ENCODE measurements at regions not wholly inside any gene's neighbourhood (a gene's known extent, or its start where the extent isn't known, plus 50 kb on each side); places are given as distances from the start of the nearest gene placed in this dataset.

DNA sequence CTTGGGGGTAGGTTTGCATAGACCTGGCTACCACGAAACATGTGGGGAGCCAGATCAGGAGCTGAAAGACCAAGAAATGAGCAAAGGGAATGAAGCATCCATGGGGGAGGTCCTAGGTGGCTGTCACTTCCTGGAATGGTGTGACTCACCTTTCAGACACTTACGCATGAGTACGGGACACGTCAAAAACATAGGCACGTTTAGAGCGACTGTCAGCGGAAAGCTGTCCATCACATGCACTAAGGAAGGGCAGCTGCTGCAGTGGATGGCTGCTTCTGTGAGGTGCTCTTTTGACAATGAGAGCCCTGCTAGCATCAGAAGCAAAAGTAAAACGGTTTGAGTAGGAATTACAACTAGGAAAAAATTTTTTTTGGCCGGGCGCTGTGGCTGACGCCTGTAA, 244.6 kb upstream of the CCDC54 start:
- TF ChIP-seq, protein P1, sequence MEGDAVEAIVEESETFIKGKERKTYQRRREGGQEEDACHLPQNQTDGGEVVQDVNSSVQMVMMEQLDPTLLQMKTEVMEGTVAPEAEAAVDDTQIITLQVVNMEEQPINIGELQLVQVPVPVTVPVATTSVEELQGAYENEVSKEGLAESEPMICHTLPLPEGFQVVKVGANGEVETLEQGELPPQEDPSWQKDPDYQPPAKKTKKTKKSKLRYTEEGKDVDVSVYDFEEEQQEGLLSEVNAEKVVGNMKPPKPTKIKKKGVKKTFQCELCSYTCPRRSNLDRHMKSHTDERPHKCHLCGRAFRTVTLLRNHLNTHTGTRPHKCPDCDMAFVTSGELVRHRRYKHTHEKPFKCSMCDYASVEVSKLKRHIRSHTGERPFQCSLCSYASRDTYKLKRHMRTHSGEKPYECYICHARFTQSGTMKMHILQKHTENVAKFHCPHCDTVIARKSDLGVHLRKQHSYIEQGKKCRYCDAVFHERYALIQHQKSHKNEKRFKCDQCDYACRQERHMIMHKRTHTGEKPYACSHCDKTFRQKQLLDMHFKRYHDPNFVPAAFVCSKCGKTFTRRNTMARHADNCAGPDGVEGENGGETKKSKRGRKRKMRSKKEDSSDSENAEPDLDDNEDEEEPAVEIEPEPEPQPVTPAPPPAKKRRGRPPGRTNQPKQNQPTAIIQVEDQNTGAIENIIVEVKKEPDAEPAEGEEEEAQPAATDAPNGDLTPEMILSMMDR (IDR thresholded peaks at IDR 0.05) = no peak
- no peak for TF ChIP-seq POLR2A (IDR thresholded peaks at IDR 0.05)
